ENCODE measurements at regions not wholly inside any gene's neighbourhood (a gene's known extent, or its start where the extent isn't known, plus 50 kb on each side); places are given as distances from the start of the nearest gene placed in this dataset.

DNA sequence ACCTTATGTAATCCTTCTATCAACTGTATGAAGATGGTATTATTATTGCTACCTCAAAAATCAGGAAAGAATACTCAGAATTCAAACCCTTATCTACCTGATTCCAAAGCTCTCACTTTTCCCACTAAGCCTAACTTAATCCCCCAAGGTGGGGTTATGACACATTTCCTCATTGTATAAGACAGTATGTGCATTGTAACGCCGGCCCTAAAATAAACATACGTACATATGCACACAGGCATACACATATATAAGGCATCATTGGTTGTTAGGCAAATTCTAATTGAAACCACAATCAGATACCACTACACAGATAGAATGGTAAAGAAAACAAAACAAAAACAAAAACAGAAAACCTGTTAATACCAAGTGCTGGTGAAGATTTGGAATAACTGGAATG is 556.5 kb downstream of the INHBA start:
- intact Hi-C loops (cut with DNase I): no loop called here
- no peak for DNase-seq
- Histone ChIP-seq H3K4me3 (no peak overlapping the region), H3K4me1 (no peaks in the 10 kb centered on the region), H3K27me3 (no peaks in the 10 kb centered on the region), H3K27ac (no peak overlapping the region), H3K36me3 (no peaks in the 10 kb centered on the region), H3K9me3 (no peaks in the 10 kb centered on the region)
- no peak for TF ChIP-seq POLR2A (IDR thresholded peaks at IDR 0.05)
- WGBS, 2 donors: 92% methylated on average over 3 of the region's 3 CpGs

- Histone ChIP-seq H3K9me3 (no peaks in the 10 kb centered on the region), H3K27ac (no peak overlapping the region), H3K36me3 (no peaks in the 10 kb centered on the region), H3K4me3 (no peak overlapping the region), H3K27me3 (no peaks in the 10 kb centered on the region), H3K4me1 (no peaks in the 10 kb centered on the region)
- 65 to 77% methylated on average over 3 of the region's 3 CpGs for WGBS, 2 donors
- no peak for DNase-seq
- TF ChIP-seq EP300 (IDR thresholded peaks at IDR 0.05) (no peak), CTCF (IDR thresholded peaks at IDR 0.05) (no peak), POLR2AphosphoS5 (IDR thresholded peaks at IDR 0.05) (no peak), POLR2A (IDR thresholded peaks at IDR 0.05) (no peak)
- intact Hi-C loops (cut with DNase I): no loop called here
Observed at GRCh38 chr7:41145656-41146055, 557.2 kb downstream of the INHBA start.

GRCh38 chr7:41142904-41143473 is 559.9 kb downstream of the INHBA start:
- no peak overlapping the region for H3K27ac ChIP-seq
- H3K4me3 ChIP-seq: no peak overlapping the region
- H3K4me1 ChIP-seq: no peaks in the 10 kb centered on the region
- no peaks in the 10 kb centered on the region for H3K27me3 ChIP-seq
- no peaks in the 10 kb centered on the region for H3K36me3 ChIP-seq
- no peaks in the 10 kb centered on the region for H3K9me3 ChIP-seq
- intact Hi-C loops (cut with DNase I): no loop called here
- no peak for TF ChIP-seq POLR2A (IDR thresholded peaks at IDR 0.05)
- TF ChIP-seq CTCF (IDR thresholded peaks at IDR 0.05): no peak
- TF ChIP-seq POLR2AphosphoS5 (IDR thresholded peaks at IDR 0.05): no peak
- no peak for TF ChIP-seq EP300 (IDR thresholded peaks at IDR 0.05)
- no peak for DNase-seq

GRCh38 chr7:41139789-41140188 is 563.1 kb downstream of the INHBA start:
- H3K9me3 ChIP-seq: no peaks in the 10 kb centered on the region
- H3K27me3 ChIP-seq: no peaks in the 10 kb centered on the region
- H3K4me1 ChIP-seq: no peaks in the 10 kb centered on the region
- TF ChIP-seq POLR2A (IDR thresholded peaks at IDR 0.05): no peak
- no peak for TF ChIP-seq EP300 (IDR thresholded peaks at IDR 0.05)
- TF ChIP-seq POLR2AphosphoS5 (IDR thresholded peaks at IDR 0.05): no peak
- no peak for TF ChIP-seq CTCF (IDR thresholded peaks at IDR 0.05)
- H3K36me3 ChIP-seq: no peaks in the 10 kb centered on the region
- intact Hi-C loops (cut with DNase I): no loop called here
- no peak for DNase-seq
- 90 to 93% methylated on average over 5 of the region's 5 CpGs for WGBS, 2 donors
- H3K27ac ChIP-seq: no peak overlapping the region
- H3K4me3 ChIP-seq: no peak overlapping the region

GRCh38 chr7:41136551-41136950 is 566.3 kb downstream of the INHBA start:
- Histone ChIP-seq H3K36me3 (no peaks in the 10 kb centered on the region), H3K4me1 (no peaks in the 10 kb centered on the region), H3K27me3 (no peaks in the 10 kb centered on the region), H3K4me3 (no peak overlapping the region), H3K9me3 (no peaks in the 10 kb centered on the region), H3K27ac (no peak overlapping the region)
- WGBS, 2 donors: 94 to 95% methylated on average over 15 of the region's 15 CpGs
- DNase-seq: no peak
- TF ChIP-seq POLR2A (IDR thresholded peaks at IDR 0.05): no peak
- TF ChIP-seq EP300 (IDR thresholded peaks at IDR 0.05): no peak
- no peak for TF ChIP-seq CTCF (IDR thresholded peaks at IDR 0.05)
- TF ChIP-seq POLR2AphosphoS5 (IDR thresholded peaks at IDR 0.05): no peak
- intact Hi-C loops (cut with DNase I): no loop called here

All from sigmoid colon (tissue), 6 donors.